ENCODE measurements at regions not wholly inside any gene's neighbourhood (a gene's known extent, or its start where the extent isn't known, plus 50 kb on each side); places are given as distances from the start of the nearest gene placed in this dataset.

DNA sequence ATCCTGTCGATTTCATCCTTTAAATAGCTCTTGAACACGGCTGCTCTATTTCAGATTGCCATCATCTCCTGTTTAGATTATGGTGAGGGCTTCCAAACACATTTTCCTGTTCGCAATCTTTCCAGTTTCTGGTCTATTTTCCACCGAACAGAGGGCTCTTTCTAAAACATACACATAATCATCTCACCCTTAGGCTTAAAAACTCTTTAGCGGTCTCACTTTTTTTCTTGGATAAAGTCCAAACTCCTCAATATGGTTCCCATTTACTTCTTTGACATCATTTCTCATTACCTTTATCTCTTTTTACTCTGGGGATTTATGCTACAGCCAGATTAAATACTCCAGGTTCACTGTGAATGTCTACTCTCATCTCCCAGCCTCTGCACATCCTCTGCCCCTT lies 103.4 kb upstream of the STMND1 start:
- no peak for TF ChIP-seq POLR2A (IDR thresholded peaks at IDR 0.05; ENCODE audit: low read length)
- TF ChIP-seq GATA1 (IDR thresholded peaks at IDR 0.05; ENCODE audit: low read depth, low read length): no peak

Data from erythroblast (primary cell).